H9 (cell line): ENCODE measurements at regions not wholly inside any gene's neighbourhood (a gene's known extent, or its start where the extent isn't known, plus 50 kb on each side); places are given as distances from the start of the nearest gene placed in this dataset.

ENCODE experiments used
- DNase-seq: peaks from one replicate; pipeline ENCODE4 v3.0.0-alpha.2; 2017
- H2AFZ ChIP-seq: one replicate; pipeline ENCODE4 v1.6.1; 2013; ENCODE audit warnings: mild to moderate bottlenecking, low read length, control low read depth, moderate library complexity
- H2AK5ac ChIP-seq: 2 replicates; pipeline ENCODE4 v1.6.1; 2013; ENCODE audit warnings: low read length, control low read depth, mixed read lengths; ENCODE audit not compliant: insufficient read length
- H2BK120ac ChIP-seq: one replicate; pipeline ENCODE4 v1.6.1; 2013; ENCODE audit warnings: low read depth, mild to moderate bottlenecking, low read length, control low read depth, inconsistent platforms; ENCODE audit not compliant: poor library complexity, severe bottlenecking
- H2BK12ac ChIP-seq: 2 replicates; pipeline ENCODE4 v1.6.1; 2013; ENCODE audit warnings: low read length, control low read depth, mixed read lengths, low read depth; ENCODE audit not compliant: insufficient read length
- H2BK15ac ChIP-seq: 2 replicates; pipeline ENCODE4 v1.6.1; 2013; ENCODE audit warnings: low read depth, low read length, control low read depth
- H2BK20ac ChIP-seq: one replicate; pipeline ENCODE4 v1.6.1; 2013; ENCODE audit warnings: low read depth, mild to moderate bottlenecking, low read length, control low read depth, inconsistent platforms; ENCODE audit not compliant: poor library complexity, severe bottlenecking
- H2BK5ac ChIP-seq: 2 replicates; pipeline ENCODE4 v1.6.1; 2013; ENCODE audit warnings: low read length, control low read depth, mixed read lengths; ENCODE audit not compliant: insufficient read length
- H3K14ac ChIP-seq: 2 replicates; pipeline ENCODE4 v1.6.1; 2013; ENCODE audit warnings: low read length, control low read depth; ENCODE audit not compliant: insufficient read depth
- H3K18ac ChIP-seq: 2 replicates; pipeline ENCODE4 v1.6.1; 2013; ENCODE audit warnings: low read depth, mild to moderate bottlenecking, mixed read lengths, low read length, control low read depth; ENCODE audit not compliant: insufficient read length
- H3K23ac ChIP-seq: 2 replicates; pipeline ENCODE4 v1.6.1; 2013; ENCODE audit warnings: low read length, control low read depth, mixed read lengths, low read depth; ENCODE audit not compliant: insufficient read length
- H3K23me2 ChIP-seq: 2 replicates; pipeline ENCODE4 v1.6.1; 2013; ENCODE audit warnings: low read depth, mild to moderate bottlenecking, mixed read lengths, low read length, control low read depth; ENCODE audit not compliant: insufficient read length, poor library complexity, severe bottlenecking
- H3K27ac ChIP-seq: 2 replicates; pipeline ENCODE4 v1.5.1; 2013; ENCODE audit warnings: low read length, control low read depth, mixed read lengths, low read depth; ENCODE audit not compliant: insufficient read length
- H3K27me3 ChIP-seq: 2 replicates; pipeline ENCODE4 v1.6.1; 2013; ENCODE audit warnings: low read length, control low read depth, inconsistent platforms; ENCODE audit not compliant: insufficient read depth
- H3K4ac ChIP-seq: 2 replicates; pipeline ENCODE4 v1.6.1; 2013; ENCODE audit warnings: low read depth, mild to moderate bottlenecking, control low read depth, inconsistent platforms, low read length, moderate library complexity
- H3K4me1 ChIP-seq: 2 replicates; pipeline ENCODE4 v1.6.1; 2013; ENCODE audit warnings: low read length, control low read depth, inconsistent platforms; ENCODE audit not compliant: insufficient read depth
- H3K4me2 ChIP-seq: 2 replicates; pipeline ENCODE4 v1.6.1; 2013; ENCODE audit warnings: low read length, control low read depth, mixed read lengths; ENCODE audit not compliant: insufficient read length, insufficient read depth
- H3K56ac ChIP-seq: 2 replicates; pipeline ENCODE4 v1.6.1; 2013; ENCODE audit warnings: low read depth, mild to moderate bottlenecking, mixed read lengths, low read length, control low read depth; ENCODE audit not compliant: insufficient read length
- H3K79me1 ChIP-seq: 2 replicates; pipeline ENCODE4 v1.6.1; 2013; ENCODE audit warnings: low read depth, mild to moderate bottlenecking, moderate library complexity, low read length, control low read depth, inconsistent platforms; ENCODE audit not compliant: insufficient read depth, poor library complexity, severe bottlenecking
- H3K79me2 ChIP-seq: 2 replicates; pipeline ENCODE4 v1.6.1; 2013; ENCODE audit warnings: low read length, control low read depth, inconsistent platforms; ENCODE audit not compliant: insufficient read depth
- H3K9ac ChIP-seq: 2 replicates; pipeline ENCODE4 v1.6.1; 2013; ENCODE audit warnings: low read length, control low read depth, mixed read lengths; ENCODE audit not compliant: insufficient read length; ENCODE audit errors: extremely low read depth
- H3K9me3 ChIP-seq: one replicate; pipeline ENCODE4 v1.6.1; 2013; ENCODE audit warnings: low read depth, low read length, inconsistent platforms; ENCODE audit not compliant: control insufficient read depth
- H3T11ph ChIP-seq: one replicate; pipeline ENCODE4 v1.6.1; 2013; ENCODE audit warnings: mild to moderate bottlenecking, low read length, control low read depth, inconsistent platforms
- H4K20me1 ChIP-seq: one replicate; pipeline ENCODE4 v1.6.1; 2013; ENCODE audit not compliant: control insufficient read depth, insufficient read length, insufficient read depth
- H4K5ac ChIP-seq: 2 replicates; pipeline ENCODE4 v1.6.1; 2013; ENCODE audit warnings: low read depth, mild to moderate bottlenecking, mixed read lengths, low read length, control low read depth; ENCODE audit not compliant: insufficient read length
- H4K8ac ChIP-seq: replicated peaks from 2 replicates; pipeline ENCODE4 v1.6.1; 2013; ENCODE audit warnings: low read length, control low read depth, mixed read lengths, low read depth; ENCODE audit not compliant: insufficient read length
- H4K91ac ChIP-seq: 2 replicates; pipeline ENCODE4 v1.6.1; 2013; ENCODE audit warnings: low read depth, mild to moderate bottlenecking, moderate library complexity, mixed read lengths, low read length, control low read depth; ENCODE audit not compliant: insufficient read length
- H3K27ac Mint-ChIP-seq, 3 experiments: 2 replicates in 2 of 3; 3 replicates in 1 of 3; pipeline ENCODE4 v1.8.0; 2020 to 2021; ENCODE audit warnings: mixed read lengths in 3 of 3, mild to moderate bottlenecking in 1 of 3, moderate library complexity in 1 of 3
- H3K27me3 Mint-ChIP-seq: 2 replicates; pipeline ENCODE4 v1.8.0; 2021; ENCODE audit warnings: low read depth, mild to moderate bottlenecking, moderate library complexity, mixed read lengths
- H3K36me3 Mint-ChIP-seq, 3 experiments: 2 replicates in 2 of 3; 3 replicates in 1 of 3; pipeline ENCODE4 v1.8.0; 2020 to 2021; ENCODE audit warnings: low read depth in 3 of 3, mixed read lengths in 3 of 3; ENCODE audit not compliant: insufficient read depth in 1 of 3
- H3K4me1 Mint-ChIP-seq, 2 experiments: 2 replicates each; pipeline ENCODE4 v1.8.0; 2020; ENCODE audit warnings: mixed read lengths in 2 of 2
- H3K4me3 Mint-ChIP-seq, 2 experiments: 2 replicates in 1 of 2; 3 replicates in 1 of 2; pipeline ENCODE4 v1.8.0; 2020 to 2021; ENCODE audit warnings: mild to moderate bottlenecking in 2 of 2, mixed read lengths in 2 of 2, moderate library complexity in 1 of 2
- H3K9me3 Mint-ChIP-seq, 2 experiments: 2 replicates in 1 of 2; 3 replicates in 1 of 2; pipeline ENCODE4 v1.8.0; 2020; ENCODE audit warnings: mild to moderate bottlenecking in 2 of 2, mixed read lengths in 2 of 2, moderate library complexity in 1 of 2
- WGBS: extraction: QIAGEN DNeasy Blood & Tissue Kit; methylation state at CpG from one replicate; pipeline ENCODE4 v1.1.7; 2013; ENCODE audit warnings: missing lambda C conversion rate, low lambda C conversion rate, mixed read lengths; ENCODE audit not compliant: insufficient read length; ENCODE audit errors: extremely low coverage; 5-methylcytosine and 5-hydroxymethylcytosine counted together
- TF ChIP-seq, protein P1 (sequence below): fragments of 200-600 bp; sonication (generic); conservative IDR thresholded peaks from 3 replicates; pipeline ENCODE4 v1.8.0; 2021; ENCODE audit warnings: antibody characterized with exemption, mild to moderate bottlenecking

DNA sequence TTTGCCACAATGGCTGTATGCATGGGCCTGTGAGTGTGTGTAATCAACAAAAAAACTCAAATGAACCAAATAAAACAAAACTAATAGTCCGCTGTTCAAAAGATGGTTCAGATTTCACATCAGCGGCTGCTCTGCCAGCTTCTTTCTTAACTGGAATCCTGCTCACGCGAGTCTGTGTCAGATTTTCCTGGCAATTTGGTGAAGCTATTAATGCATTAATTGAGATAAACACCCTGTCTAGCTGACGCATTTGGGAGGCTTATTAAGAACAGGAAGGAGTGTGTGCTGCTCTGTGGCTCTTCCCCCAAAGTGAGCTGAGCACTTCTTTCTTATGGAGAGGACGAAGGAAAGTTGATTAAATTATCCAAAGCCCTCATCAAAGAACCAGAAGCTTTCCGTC is 336.6 kb upstream of the MKI67 start:
- H4K5ac ChIP-seq: no peak overlapping the region
- DNase-seq: no peak

More for the DNA sequence above, 336.6 kb upstream of the MKI67 start:
- Histone ChIP-seq H3K4ac (no peak overlapping the region), H3K23me2 (no peaks in the 10 kb centered on the region), H3K23ac (no peak overlapping the region), H4K20me1 (no peaks in the 10 kb centered on the region), H3K79me2 (no peaks in the 10 kb centered on the region), H3K27me3 (no peaks in the 10 kb centered on the region), H2BK20ac (no peak overlapping the region), H3K4me2 (no peak overlapping the region), H3K27ac (no peak overlapping the region), H2AK5ac (no peak overlapping the region), H3K79me1 (no peaks in the 10 kb centered on the region), H2BK120ac (no peak overlapping the region), H4K91ac (no peak overlapping the region), H2BK5ac (no peak overlapping the region), H2BK15ac (no peak overlapping the region), H3K9ac (no peak overlapping the region), H3K56ac (no peak overlapping the region), H4K8ac (no peak overlapping the region), H2AFZ (no peak overlapping the region), H3K4me1 (no peaks in the 10 kb centered on the region), H3T11ph (no peak overlapping the region), H3K14ac (no peak overlapping the region), H3K9me3 (no peaks in the 10 kb centered on the region), H2BK12ac (no peak overlapping the region), H3K18ac (no peak overlapping the region)
- Mint-ChIP-seq H3K4me3 (no peak overlapping the region), H3K9me3 (peaks cover 5 to 6% of the 10 kb centered on the region in 2 experiments; a peak in 2 of 5 replicates), H3K4me1 (peaks cover 4 to 11% of the 10 kb centered on the region in 2 experiments), H3K27ac (no peak overlapping the region), H3K27me3 (peaks cover 2% of the 10 kb centered on the region), H3K36me3 (no peaks in the 10 kb centered on the region)
- TF ChIP-seq, protein P1, sequence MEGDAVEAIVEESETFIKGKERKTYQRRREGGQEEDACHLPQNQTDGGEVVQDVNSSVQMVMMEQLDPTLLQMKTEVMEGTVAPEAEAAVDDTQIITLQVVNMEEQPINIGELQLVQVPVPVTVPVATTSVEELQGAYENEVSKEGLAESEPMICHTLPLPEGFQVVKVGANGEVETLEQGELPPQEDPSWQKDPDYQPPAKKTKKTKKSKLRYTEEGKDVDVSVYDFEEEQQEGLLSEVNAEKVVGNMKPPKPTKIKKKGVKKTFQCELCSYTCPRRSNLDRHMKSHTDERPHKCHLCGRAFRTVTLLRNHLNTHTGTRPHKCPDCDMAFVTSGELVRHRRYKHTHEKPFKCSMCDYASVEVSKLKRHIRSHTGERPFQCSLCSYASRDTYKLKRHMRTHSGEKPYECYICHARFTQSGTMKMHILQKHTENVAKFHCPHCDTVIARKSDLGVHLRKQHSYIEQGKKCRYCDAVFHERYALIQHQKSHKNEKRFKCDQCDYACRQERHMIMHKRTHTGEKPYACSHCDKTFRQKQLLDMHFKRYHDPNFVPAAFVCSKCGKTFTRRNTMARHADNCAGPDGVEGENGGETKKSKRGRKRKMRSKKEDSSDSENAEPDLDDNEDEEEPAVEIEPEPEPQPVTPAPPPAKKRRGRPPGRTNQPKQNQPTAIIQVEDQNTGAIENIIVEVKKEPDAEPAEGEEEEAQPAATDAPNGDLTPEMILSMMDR: no peak
- WGBS: no CpG with 5 or more reads among the region's 7 CpGs
